CD14-positive monocyte (primary cell): ENCODE measurements at regions not wholly inside any gene's neighbourhood (a gene's known extent, or its start where the extent isn't known, plus 50 kb on each side); places are given as distances from the start of the nearest gene placed in this dataset.

Experiments
- DNase-seq, 3 donors: peaks; one replicate each; pipeline ENCODE4 v3.0.0-alpha.2; 2011 to 2022
- H2AFZ ChIP-seq: 2 replicates; pipeline ENCODE4 v1.6.0; 2012; ENCODE audit warnings: mild to moderate bottlenecking, low read depth, low read length, inconsistent platforms; ENCODE audit not compliant: insufficient read depth, poor library complexity, severe bottlenecking
- H3K27ac ChIP-seq, 2 donors: 1 replicate in 1 of 2; 2 replicates in 1 of 2; pipeline ENCODE4 v1.5.1; 2012 to 2013; ENCODE audit warnings: low read length in 2 of 2, control low read depth in 1 of 2, inconsistent platforms in 1 of 2, low read depth in 1 of 2, mild to moderate bottlenecking in 1 of 2
- H3K27me3 ChIP-seq, 2 donors: one replicate each; pipeline versions ENCODE4 v1.6.0 to v1.6.1; 2011 to 2013; ENCODE audit warnings: low read length in 2 of 2; ENCODE audit not compliant: control insufficient read depth in 2 of 2, insufficient read depth in 2 of 2
- H3K36me3 ChIP-seq, 2 donors: replicated peaks in 1 of 2; 1 replicate in 1 of 2; 2 replicates in 1 of 2; pipeline versions ENCODE4 v1.5.1 to v1.6.1; 2012 to 2013; ENCODE audit warnings: low read length in 2 of 2, control low read depth in 1 of 2, inconsistent platforms in 1 of 2, mild to moderate bottlenecking in 1 of 2; ENCODE audit not compliant: insufficient read depth in 2 of 2, control insufficient read depth in 1 of 2
- H3K4me1 ChIP-seq, 2 donors: 1 replicate in 1 of 2; 2 replicates in 1 of 2; pipeline versions ENCODE4 v1.5.1 to v1.6.1; 2012 to 2013; ENCODE audit warnings: low read length in 2 of 2, control low read depth in 1 of 2, inconsistent platforms in 1 of 2, mild to moderate bottlenecking in 1 of 2, moderate library complexity in 1 of 2; ENCODE audit not compliant: insufficient read depth in 2 of 2, control insufficient read depth in 1 of 2
- H3K4me2 ChIP-seq: replicated peaks from 2 replicates; pipeline ENCODE3; 2012; ENCODE audit warnings: low read length, moderate library complexity, mild to moderate bottlenecking; ENCODE audit not compliant: poor library complexity, severe bottlenecking; ENCODE audit errors: extremely low read depth
- H3K4me3 ChIP-seq, 3 experiments: fragments of 200-600 bp in 1 of 3; sonication (generic) in 1 of 3; replicated peaks in 1 of 3; 1 replicate in 2 of 3; 2 replicates in 1 of 3; pipeline ENCODE4 v1.5.1; 2011 to 2013; ENCODE audit warnings: low read length in 3 of 3, mild to moderate bottlenecking in 3 of 3, control low read depth in 2 of 3, low read depth in 2 of 3, inconsistent platforms in 1 of 3, moderate library complexity in 1 of 3
- H3K79me2 ChIP-seq: 2 replicates; pipeline ENCODE4 v1.6.0; 2012; ENCODE audit warnings: mild to moderate bottlenecking, control low read depth, inconsistent platforms, low read length, moderate library complexity; ENCODE audit not compliant: insufficient read depth
- H3K9ac ChIP-seq: 2 replicates; pipeline ENCODE4 v1.6.0; 2017; ENCODE audit warnings: low read length, mild to moderate bottlenecking; ENCODE audit not compliant: insufficient read depth, poor library complexity, severe bottlenecking
- H3K9me3 ChIP-seq, 2 donors: replicated peaks in 1 of 2; 1 replicate in 1 of 2; 2 replicates in 1 of 2; pipeline versions ENCODE4 v1.5.1 to v1.6.1; 2012 to 2013; ENCODE audit warnings: low read length in 2 of 2, control low read depth in 1 of 2; ENCODE audit not compliant: control insufficient read depth in 1 of 2, insufficient read depth in 1 of 2
- H4K20me1 ChIP-seq: 2 replicates; pipeline ENCODE4 v1.6.0; 2012; ENCODE audit warnings: mild to moderate bottlenecking, low read length, control low read depth, moderate library complexity; ENCODE audit not compliant: insufficient read depth
- H3K27ac Mint-ChIP-seq, 7 donors: one replicate each; pipeline ENCODE4 v1.8.0; 2020; ENCODE audit warnings: mild to moderate bottlenecking in 7 of 7, mixed read lengths in 7 of 7, moderate library complexity in 6 of 7, inconsistent platforms in 2 of 7
- H3K27me3 Mint-ChIP-seq, 3 donors: one replicate each; pipeline ENCODE4 v1.8.0; 2021 to 2022; ENCODE audit warnings: low read depth in 3 of 3, mild to moderate bottlenecking in 3 of 3, mixed read lengths in 3 of 3, moderate library complexity in 3 of 3, inconsistent platforms in 1 of 3
- H3K36me3 Mint-ChIP-seq, 2 donors: one replicate each; pipeline ENCODE4 v1.8.0; 2020; ENCODE audit warnings: mixed read lengths in 2 of 2, inconsistent platforms in 1 of 2, mild to moderate bottlenecking in 1 of 2
- H3K4me1 Mint-ChIP-seq: one replicate; pipeline ENCODE4 v1.8.0; 2020; ENCODE audit warnings: mild to moderate bottlenecking, mixed read lengths
- H3K4me3 Mint-ChIP-seq, 2 donors: one replicate each; pipeline ENCODE4 v1.8.0; 2020; ENCODE audit warnings: mild to moderate bottlenecking in 2 of 2, mixed read lengths in 2 of 2, moderate library complexity in 1 of 2
- H3K9me3 Mint-ChIP-seq, 7 donors: one replicate each; pipeline ENCODE4 v1.8.0; 2020 to 2022; ENCODE audit warnings: mixed read lengths in 7 of 7, mild to moderate bottlenecking in 6 of 7, moderate library complexity in 6 of 7, inconsistent platforms in 2 of 7
- CTCF ChIP-seq: fragments of 200-600 bp; IDR thresholded peaks from one replicate; pipeline ENCODE4 v1.8.0; 2022; ENCODE audit warnings: antibody characterized with exemption, mild to moderate bottlenecking
- WGBS: methylation state at CpG from one replicate; pipeline ENCODE4 v1.1.5; 2013; ENCODE audit warnings: missing lambda C conversion rate; ENCODE audit not compliant: insufficient coverage; 5-methylcytosine and 5-hydroxymethylcytosine counted together
- intact Hi-C, 2 donors: fragments of 100-400 bp; cut with micrococcal nuclease; formaldehyde crosslinking; loops; one replicate each; pipeline versions ENCODE4 v1.15.0 to v1.15.1; 2023

GRCh38 chrX:42624524-42624923 lies 153.4 kb downstream of the PPP1R2C start:
- no peak overlapping the region for H3K9ac ChIP-seq
- no CpG with 5 or more reads among the region's 1 CpG for WGBS
- Mint-ChIP-seq H3K4me1 (no peaks in the 10 kb centered on the region), H3K27ac (no peak overlapping the region), H3K36me3 (no peaks in the 10 kb centered on the region), H3K27me3 (peaks cover 0 to 3% (median 0%) of the 10 kb centered on the region in 3 donors), H3K9me3 (peaks cover 0 to 3% (median 0%) of the 10 kb centered on the region in 7 donors), H3K4me3 (no peak overlapping the region)
- intact Hi-C loops: no loop called here
- TF ChIP-seq CTCF: no peak
- H3K9me3 ChIP-seq: no peaks in the 10 kb centered on the region
- H3K4me2 ChIP-seq: no peak overlapping the region
- H3K4me1 ChIP-seq: no peaks in the 10 kb centered on the region
- H3K79me2 ChIP-seq: no peaks in the 10 kb centered on the region
- DNase-seq: no peak
- no peaks in the 10 kb centered on the region for H3K36me3 ChIP-seq
- no peak overlapping the region for H3K27ac ChIP-seq
- no peak overlapping the region for H3K4me3 ChIP-seq
- H2AFZ ChIP-seq: no peak overlapping the region
- no peaks in the 10 kb centered on the region for H3K27me3 ChIP-seq
- H4K20me1 ChIP-seq: no peaks in the 10 kb centered on the region

- H3K36me3 ChIP-seq: no peaks in the 10 kb centered on the region
- H3K9me3 Mint-ChIP-seq: peaks cover 0 to 5% (median 2%) of the 10 kb centered on the region in 7 donors
- no peaks in the 10 kb centered on the region for H3K4me1 Mint-ChIP-seq
- H3K4me1 ChIP-seq: no peaks in the 10 kb centered on the region
- DNase-seq: no peak
- H4K20me1 ChIP-seq: no peaks in the 10 kb centered on the region
- no peaks in the 10 kb centered on the region for H3K79me2 ChIP-seq
- no peak overlapping the region for H2AFZ ChIP-seq
- H3K36me3 Mint-ChIP-seq: no peaks in the 10 kb centered on the region
- intact Hi-C loops: no loop called here
- no peaks in the 10 kb centered on the region for H3K9me3 ChIP-seq
- no peak overlapping the region for H3K4me3 ChIP-seq
- TF ChIP-seq CTCF: no peak
- no peak overlapping the region for H3K9ac ChIP-seq
- no peaks in the 10 kb centered on the region for H3K27me3 ChIP-seq
- no peak overlapping the region for H3K27ac ChIP-seq
- H3K27ac Mint-ChIP-seq: no peak overlapping the region
- H3K4me2 ChIP-seq: no peak overlapping the region
- no peak overlapping the region for H3K4me3 Mint-ChIP-seq
- peaks cover 0 to 3% (median 0%) of the 10 kb centered on the region in 3 donors for H3K27me3 Mint-ChIP-seq
These were observed 158.9 kb downstream of the PPP1R2C start for GRCh38 chrX:42619068-42619467.
